T-helper 2 cell treated with Interferon-gamma antibody and Interleukin-4, amounts not matched to agents 100 ng/mL and 5 ng/mL, for 36 hours (primary cell): ENCODE measurements at regions not wholly inside any gene's neighbourhood (a gene's known extent, or its start where the extent isn't known, plus 50 kb on each side); places are given as distances from the start of the nearest gene placed in this dataset.
"Not testable (repeated sequence)": the region's sequence is repeated elsewhere in the genome, so short reads cannot be mapped to it uniquely, and the experiment has no call there.

ENCODE experiments used
- intact Hi-C: fragments of 100-400 bp; cut with micrococcal nuclease; formaldehyde crosslinking; loops from one replicate; pipeline ENCODE4 v1.15.1; 2023

GRCh38 chr5:108461628-108462367 is 79.9 kb upstream of the FBXL17 start:
- intact Hi-C loops, result no loop called here

GRCh38 chr5:108459769-108460168 is 77.9 kb upstream of the FBXL17 start:
- intact Hi-C loops, result no loop called here

- intact Hi-C loops, result no loop called here
Measured at GRCh38 chr5:108451269-108451668, 69.4 kb upstream of the FBXL17 start.

GRCh38 chr5:108444130-108444529 is 62.2 kb upstream of the FBXL17 start:
- intact Hi-C loops, result not testable (repeated sequence)

- intact Hi-C loops, result not testable (repeated sequence)
Measured at GRCh38 chr5:108442063-108442651, 60.3 kb upstream of the FBXL17 start.

- intact Hi-C loops, result no loop called here
Measured at GRCh38 chr5:108437425-108437824, 55.5 kb upstream of the FBXL17 start.

- intact Hi-C loops, result no loop called here
Measured at GRCh38 chr5:108436696-108437095, 54.8 kb upstream of the FBXL17 start.

GRCh38 chr5:108433600-108433999 is 51.7 kb upstream of the FBXL17 start:
- intact Hi-C loops, result no loop called here

- intact Hi-C loops, result no loop called here
Measured at GRCh38 chr5:108432024-108432423, 50.1 kb upstream of the FBXL17 start.
